T-helper 17 cell (primary cell): ENCODE measurements at regions not wholly inside any gene's neighbourhood (a gene's known extent, or its start where the extent isn't known, plus 50 kb on each side); places are given as distances from the start of the nearest gene placed in this dataset.

Source experiments
- ATAC-seq: fragments of 150-1000 bp; cut with Tn5 transposase; 2 replicates; pipeline ENCODE4 v1.10.0; 2021; ENCODE audit warnings: mild to moderate bottlenecking, moderate library complexity
- DNase-seq, 3 donors: peaks; one replicate each; pipeline versions ENCODE4 v3.0.0 to v3.0.0-alpha.2; 2020 to 2021
- H3K9me3 ChIP-seq: one replicate; pipeline ENCODE4 v1.7.0; 2013; ENCODE audit warnings: low read length, mild to moderate bottlenecking; ENCODE audit not compliant: control insufficient read depth, poor library complexity, severe bottlenecking
- H3K27ac Mint-ChIP-seq: one replicate; pipeline ENCODE4 v1.8.0; 2022; ENCODE audit warnings: mild to moderate bottlenecking, moderate library complexity, mixed read lengths
- H3K27me3 Mint-ChIP-seq: one replicate; pipeline ENCODE4 v1.8.0; 2022; ENCODE audit warnings: mixed read lengths
- H3K36me3 Mint-ChIP-seq: one replicate; pipeline ENCODE4 v1.8.0; 2022; ENCODE audit warnings: low read depth, mixed read lengths
- H3K4me1 Mint-ChIP-seq: one replicate; pipeline ENCODE4 v1.8.0; 2022; ENCODE audit warnings: mild to moderate bottlenecking, mixed read lengths
- H3K4me3 Mint-ChIP-seq: one replicate; pipeline ENCODE4 v1.8.0; 2022; ENCODE audit warnings: mild to moderate bottlenecking, moderate library complexity, mixed read lengths

DNA sequence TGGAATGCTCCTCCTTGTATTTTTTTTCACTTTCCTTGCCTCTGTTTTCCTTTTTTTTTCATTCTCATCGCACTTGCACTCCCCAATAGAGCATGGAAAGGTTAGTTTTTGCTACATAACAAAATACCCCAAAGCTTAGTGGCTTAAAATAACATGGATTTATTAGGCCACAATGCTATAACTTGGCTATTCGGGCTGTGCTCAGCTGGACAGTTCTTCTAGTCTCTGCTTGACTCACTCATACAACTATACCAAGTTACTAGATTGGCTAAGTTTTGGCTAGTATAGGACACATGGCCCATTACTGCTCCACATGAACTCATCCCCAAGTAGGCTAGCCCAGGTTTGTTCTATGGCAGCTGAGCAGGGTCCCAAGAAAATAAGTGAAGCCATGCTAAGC is 94.5 kb upstream of the ANKEF1 start:
- Mint-ChIP-seq H3K27me3 (peaks cover 11% of the 10 kb centered on the region), H3K36me3 (peaks cover 2% of the 10 kb centered on the region), H3K4me3 (no peak overlapping the region), H3K4me1 (no peaks in the 10 kb centered on the region), H3K27ac (no peak overlapping the region)
- ATAC-seq (no peak), DNase-seq (no peak)
- no peaks in the 10 kb centered on the region for H3K9me3 ChIP-seq

DNA sequence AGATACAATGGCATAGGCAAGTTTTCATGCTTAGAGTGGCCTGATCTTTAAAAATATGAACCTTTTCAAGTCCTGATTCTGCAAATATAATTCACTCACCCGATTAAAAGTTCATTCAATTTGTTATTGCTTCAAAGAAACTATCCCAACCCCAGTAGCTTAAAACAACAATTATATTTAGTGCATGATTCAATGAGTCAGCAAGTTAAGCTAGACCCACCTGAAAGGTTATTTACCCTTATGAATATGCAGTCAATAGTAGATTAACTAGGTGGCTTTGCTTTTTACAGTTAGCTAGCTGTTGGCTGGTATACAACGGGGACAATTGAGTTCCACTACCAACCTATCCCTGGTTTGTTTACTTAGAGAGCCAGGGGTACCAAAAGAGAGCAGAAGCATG is 95.6 kb upstream of the ANKEF1 start:
- no peaks in the 10 kb centered on the region for H3K9me3 ChIP-seq
- no peak overlapping the region for H3K27ac Mint-ChIP-seq
- H3K36me3 Mint-ChIP-seq = peaks cover 2% of the 10 kb centered on the region
- DNase-seq (no peak), ATAC-seq (no peak)
- H3K4me1 Mint-ChIP-seq = no peaks in the 10 kb centered on the region
- peaks cover 10% of the 10 kb centered on the region for H3K27me3 Mint-ChIP-seq
- no peak overlapping the region for H3K4me3 Mint-ChIP-seq

DNA sequence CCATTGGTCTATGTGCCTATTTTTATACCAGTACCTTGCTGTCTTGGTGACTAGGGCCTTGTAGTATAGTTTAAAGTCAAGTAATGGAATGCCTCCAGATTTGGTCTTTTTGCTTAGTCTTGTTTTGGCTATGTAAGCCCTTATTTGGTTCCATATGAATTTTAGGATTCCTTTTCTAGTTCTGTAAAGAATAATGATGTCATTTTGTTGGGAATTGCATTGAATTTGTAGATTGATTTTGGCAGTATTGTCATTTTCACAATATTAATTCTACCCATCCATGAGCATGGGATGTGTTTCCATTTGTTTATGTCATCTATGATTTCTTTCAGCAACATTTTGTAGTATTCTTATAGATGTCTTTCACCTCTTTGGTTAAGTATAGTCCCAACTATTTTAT is 96.4 kb upstream of the PAK5 start:
- Mint-ChIP-seq H3K36me3 (peaks cover 2% of the 10 kb centered on the region), H3K4me1 (no peaks in the 10 kb centered on the region), H3K27me3 (peaks cover 12% of the 10 kb centered on the region), H3K27ac (no peak overlapping the region), H3K4me3 (no peak overlapping the region)
- ATAC-seq (no peak), DNase-seq (no peak)
- H3K9me3 ChIP-seq = no peaks in the 10 kb centered on the region

DNA sequence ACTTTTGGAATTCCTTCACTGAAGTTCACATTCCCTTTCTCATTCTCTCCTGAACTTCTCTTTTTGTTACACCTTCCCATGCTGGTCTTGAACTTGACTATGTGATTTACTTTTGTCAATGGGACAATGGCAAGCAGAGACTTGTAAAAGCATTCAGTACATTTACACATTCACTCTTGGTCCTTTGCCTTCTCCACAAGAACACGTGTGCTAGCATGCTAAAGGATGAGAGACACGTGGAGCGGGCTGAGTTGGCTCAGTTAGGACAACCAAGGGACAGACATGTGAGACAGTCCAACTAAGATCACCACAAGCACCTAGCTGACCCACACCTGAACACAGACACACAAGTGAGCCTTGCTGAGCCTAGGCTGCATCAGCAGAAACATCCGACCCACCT is 91.3 kb upstream of the PAK5 start:
- no peak for DNase-seq
- no peaks in the 10 kb centered on the region for H3K36me3 Mint-ChIP-seq
- H3K27me3 Mint-ChIP-seq = peaks cover 9% of the 10 kb centered on the region
- H3K27ac Mint-ChIP-seq = no peak overlapping the region
- no peaks in the 10 kb centered on the region for H3K4me1 Mint-ChIP-seq
- ATAC-seq = no peak
- no peak overlapping the region for H3K4me3 Mint-ChIP-seq
- no peaks in the 10 kb centered on the region for H3K9me3 ChIP-seq

DNA sequence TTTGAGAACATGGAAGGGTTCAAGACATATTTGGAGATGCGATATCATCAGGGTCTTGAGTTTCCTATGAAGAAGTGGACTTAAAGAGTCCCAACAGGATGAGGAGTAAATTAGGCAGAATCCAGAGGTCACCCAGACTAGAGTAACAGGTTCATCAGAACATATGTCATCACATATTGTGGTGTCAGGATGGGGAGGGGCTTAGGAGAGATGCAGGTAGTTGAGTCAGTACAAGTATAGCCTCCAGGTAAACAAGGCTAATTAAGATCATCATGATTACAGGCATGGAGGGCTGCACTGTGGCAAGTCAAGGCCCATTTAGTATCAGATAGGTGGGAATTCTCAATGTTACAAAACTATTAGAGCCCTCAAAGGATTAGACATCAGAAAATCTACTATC is 90.1 kb upstream of the PAK5 start:
- H3K27ac Mint-ChIP-seq = no peak overlapping the region
- no peaks in the 10 kb centered on the region for H3K9me3 ChIP-seq
- no peak overlapping the region for H3K4me3 Mint-ChIP-seq
- DNase-seq (no peak), ATAC-seq (no peak)
- no peaks in the 10 kb centered on the region for H3K4me1 Mint-ChIP-seq
- H3K27me3 Mint-ChIP-seq = peaks cover 9% of the 10 kb centered on the region
- H3K36me3 Mint-ChIP-seq = no peaks in the 10 kb centered on the region

DNA sequence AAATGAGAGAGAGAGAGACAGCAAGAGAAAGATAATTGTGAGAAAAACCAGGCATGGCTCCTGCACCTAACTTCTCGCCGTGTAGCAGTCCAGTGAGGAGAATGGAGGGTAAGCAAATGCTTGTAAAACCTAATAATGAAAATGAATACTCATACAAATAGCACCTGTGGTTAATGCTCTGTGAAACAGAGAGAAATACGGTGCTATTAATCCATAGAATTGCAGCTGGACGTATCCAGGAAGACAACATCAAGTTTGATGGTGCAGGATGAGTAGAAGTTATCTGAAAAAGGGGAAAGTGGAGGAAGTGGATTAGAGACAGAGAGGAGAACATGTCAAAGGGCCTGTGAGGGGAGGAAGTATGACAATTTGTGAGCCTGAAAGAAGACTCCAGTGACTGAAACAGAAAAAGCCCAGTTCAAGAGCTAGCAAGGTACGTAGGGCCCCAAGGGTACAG is 89.4 kb upstream of the PAK5 start:
- ATAC-seq (no peak), DNase-seq (no peak)
- H3K27me3 Mint-ChIP-seq = peaks cover 9% of the 10 kb centered on the region
- no peaks in the 10 kb centered on the region for H3K36me3 Mint-ChIP-seq
- H3K4me3 Mint-ChIP-seq = no peak overlapping the region
- no peak overlapping the region for H3K27ac Mint-ChIP-seq
- H3K9me3 ChIP-seq = no peaks in the 10 kb centered on the region
- no peaks in the 10 kb centered on the region for H3K4me1 Mint-ChIP-seq

DNA sequence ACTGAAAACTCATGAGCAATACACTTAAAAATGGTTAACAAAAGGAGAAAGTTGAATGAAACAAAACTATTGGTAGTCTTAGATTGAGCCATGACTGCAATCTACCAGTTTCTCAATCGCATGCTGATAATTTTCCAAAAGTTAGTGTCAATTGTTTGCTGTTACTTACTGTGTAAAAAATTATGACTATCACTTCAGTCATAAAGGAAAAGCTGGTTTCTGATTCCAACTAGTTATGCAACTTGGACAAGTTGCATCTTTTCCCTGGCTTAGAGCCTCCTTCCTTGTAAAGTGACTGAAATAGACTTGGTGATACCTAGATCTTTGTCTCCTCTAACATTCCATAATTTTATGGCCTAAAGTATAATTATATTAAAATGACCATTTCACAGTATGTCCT is 88.3 kb upstream of the PAK5 start:
- H3K9me3 ChIP-seq = no peaks in the 10 kb centered on the region
- Mint-ChIP-seq H3K4me3 (no peak overlapping the region), H3K36me3 (no peaks in the 10 kb centered on the region), H3K27ac (no peak overlapping the region), H3K4me1 (no peaks in the 10 kb centered on the region), H3K27me3 (peaks cover 9% of the 10 kb centered on the region)
- no peak for DNase-seq
- no peak for ATAC-seq

DNA sequence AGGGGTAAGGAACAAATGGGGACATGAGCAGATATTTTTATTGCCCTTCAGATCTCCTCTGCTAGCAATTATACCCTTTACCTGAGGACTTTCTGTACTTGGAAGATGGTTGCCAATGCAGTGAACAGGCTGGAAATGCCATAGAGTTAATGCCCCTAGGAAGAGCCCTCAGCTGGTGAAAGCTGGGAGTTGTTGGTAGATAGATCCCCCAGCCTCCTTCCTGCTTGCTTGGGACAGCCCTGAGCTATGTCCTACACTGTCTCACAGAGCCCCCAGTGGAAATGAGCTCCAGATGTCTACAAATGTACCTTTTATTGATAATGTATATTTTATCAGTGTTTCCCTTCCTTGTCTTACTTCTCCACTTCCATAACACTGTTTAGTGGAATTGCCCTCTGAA is 87.6 kb upstream of the PAK5 start:
- H3K4me3 Mint-ChIP-seq = no peak overlapping the region
- no peaks in the 10 kb centered on the region for H3K9me3 ChIP-seq
- ATAC-seq = no peak

DNA sequence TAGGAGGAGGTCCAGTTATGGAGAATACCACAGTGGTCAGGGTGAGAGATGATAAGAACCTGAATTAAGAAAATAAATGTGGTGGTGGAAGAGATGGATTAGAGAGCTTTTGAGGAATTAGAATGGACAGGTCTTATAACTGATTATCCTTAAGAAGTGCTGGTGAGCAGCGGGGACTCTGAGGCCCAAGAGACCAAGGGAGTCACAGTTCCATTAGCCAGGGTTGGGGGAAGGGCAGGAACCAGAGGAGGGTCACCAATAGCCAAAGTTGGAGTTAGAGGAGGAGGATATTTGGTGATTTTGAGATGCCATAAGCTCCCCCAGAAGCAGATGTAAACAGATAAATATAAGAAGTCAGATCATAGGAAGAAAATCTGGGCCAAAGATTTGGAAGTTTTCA is 87.1 kb upstream of the PAK5 start:
- DNase-seq = no peak
- H3K36me3 Mint-ChIP-seq = no peaks in the 10 kb centered on the region
- H3K27ac Mint-ChIP-seq = no peak overlapping the region
- peaks cover 9% of the 10 kb centered on the region for H3K27me3 Mint-ChIP-seq
- no peak overlapping the region for H3K4me3 Mint-ChIP-seq
- no peaks in the 10 kb centered on the region for H3K4me1 Mint-ChIP-seq
- ATAC-seq = no peak
- no peaks in the 10 kb centered on the region for H3K9me3 ChIP-seq

More for the DNA sequence above, 87.6 kb upstream of the PAK5 start:
- no peaks in the 10 kb centered on the region for H3K36me3 Mint-ChIP-seq
- peaks cover 9% of the 10 kb centered on the region for H3K27me3 Mint-ChIP-seq
- no peaks in the 10 kb centered on the region for H3K4me1 Mint-ChIP-seq
- H3K27ac Mint-ChIP-seq = no peak overlapping the region
- no peak for DNase-seq

DNA sequence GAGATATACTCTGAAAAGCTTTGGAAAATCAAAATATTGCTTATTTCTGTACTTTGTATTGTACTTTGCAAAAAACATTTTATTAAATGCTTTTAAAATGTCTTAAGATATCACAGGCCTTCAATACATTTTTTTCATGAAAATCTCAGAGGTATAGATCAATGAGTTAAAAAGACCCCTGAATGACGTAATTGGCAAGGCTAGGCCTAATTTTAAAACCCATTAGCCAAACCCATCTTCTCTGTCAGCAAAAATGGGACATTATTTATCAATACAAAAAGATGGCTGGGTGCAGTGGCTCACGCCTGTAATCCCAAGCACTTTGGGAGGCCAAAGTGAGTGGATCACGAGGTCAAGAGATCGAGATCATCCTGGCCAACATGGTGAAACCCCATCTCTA is 84.8 kb upstream of the PAK5 start:
- Mint-ChIP-seq H3K27me3 (no peaks in the 10 kb centered on the region), H3K4me1 (no peaks in the 10 kb centered on the region), H3K36me3 (no peaks in the 10 kb centered on the region), H3K27ac (no peak overlapping the region), H3K4me3 (no peak overlapping the region)
- no peak for DNase-seq
- no peaks in the 10 kb centered on the region for H3K9me3 ChIP-seq
- no peak for ATAC-seq

DNA sequence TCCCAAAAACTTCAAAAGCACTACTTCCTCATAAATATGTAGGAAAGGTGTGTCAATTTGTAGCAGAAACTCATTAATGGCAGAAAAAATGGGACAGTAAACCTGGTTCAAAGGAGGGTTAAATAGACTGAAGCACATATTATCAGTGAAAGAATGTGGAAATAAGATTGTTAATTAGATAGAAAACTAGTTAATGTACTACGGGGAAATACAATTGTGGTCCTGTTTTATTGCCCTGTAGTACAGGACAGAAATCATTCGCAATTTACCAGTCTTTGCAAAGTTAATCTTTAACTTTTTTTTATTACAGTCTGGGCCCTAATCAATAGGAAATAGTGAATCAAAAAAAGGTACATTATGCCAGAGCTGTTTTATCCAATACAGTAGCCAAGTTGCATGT is 82.0 kb upstream of the PAK5 start:
- no peak for ATAC-seq
- H3K27me3 Mint-ChIP-seq = no peaks in the 10 kb centered on the region
- no peak for DNase-seq
- H3K36me3 Mint-ChIP-seq = no peaks in the 10 kb centered on the region
- no peaks in the 10 kb centered on the region for H3K9me3 ChIP-seq
- H3K4me3 Mint-ChIP-seq = no peak overlapping the region
- no peak overlapping the region for H3K27ac Mint-ChIP-seq
- no peaks in the 10 kb centered on the region for H3K4me1 Mint-ChIP-seq

DNA sequence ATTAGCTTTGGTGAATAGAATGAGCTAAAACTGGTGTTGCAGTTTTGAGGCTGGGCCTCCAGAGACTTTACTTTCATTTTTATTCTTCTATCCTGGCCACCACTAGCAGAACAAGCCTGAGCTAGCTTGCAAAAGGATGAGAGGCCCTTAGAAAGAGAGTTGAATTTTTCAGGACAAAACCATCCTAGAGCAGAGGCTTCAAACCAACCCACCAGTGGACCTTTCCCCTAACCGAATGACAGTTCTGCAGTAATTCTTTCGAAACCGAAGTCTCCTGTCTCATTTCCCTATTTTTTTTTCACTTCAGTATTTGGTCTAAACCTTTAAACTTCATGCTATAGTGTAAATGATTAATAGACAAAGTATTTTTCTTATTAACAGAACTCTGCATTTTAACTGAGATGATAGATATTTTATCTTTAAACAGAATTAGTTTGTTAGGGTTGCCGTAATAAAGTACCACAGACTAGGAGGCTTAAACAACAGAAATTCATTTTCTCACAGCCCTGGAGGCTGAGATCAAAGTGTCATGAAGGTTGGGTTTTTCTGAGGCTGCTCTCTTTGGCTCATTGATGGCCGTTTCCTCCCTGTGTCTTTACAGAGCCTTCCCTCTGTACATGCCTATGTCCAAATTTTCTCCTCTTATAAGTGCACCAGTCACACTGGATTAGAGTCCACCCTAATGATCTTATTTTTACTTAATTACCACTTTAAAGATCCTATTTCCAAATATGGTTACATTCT is 80.6 kb upstream of the PAK5 start:
- no peaks in the 10 kb centered on the region for H3K36me3 Mint-ChIP-seq
- H3K9me3 ChIP-seq = no peaks in the 10 kb centered on the region
- no peaks in the 10 kb centered on the region for H3K4me1 Mint-ChIP-seq
- no peak for ATAC-seq
- H3K4me3 Mint-ChIP-seq = no peak overlapping the region
- no peak overlapping the region for H3K27ac Mint-ChIP-seq
- DNase-seq = no peak
- H3K27me3 Mint-ChIP-seq = no peaks in the 10 kb centered on the region

DNA sequence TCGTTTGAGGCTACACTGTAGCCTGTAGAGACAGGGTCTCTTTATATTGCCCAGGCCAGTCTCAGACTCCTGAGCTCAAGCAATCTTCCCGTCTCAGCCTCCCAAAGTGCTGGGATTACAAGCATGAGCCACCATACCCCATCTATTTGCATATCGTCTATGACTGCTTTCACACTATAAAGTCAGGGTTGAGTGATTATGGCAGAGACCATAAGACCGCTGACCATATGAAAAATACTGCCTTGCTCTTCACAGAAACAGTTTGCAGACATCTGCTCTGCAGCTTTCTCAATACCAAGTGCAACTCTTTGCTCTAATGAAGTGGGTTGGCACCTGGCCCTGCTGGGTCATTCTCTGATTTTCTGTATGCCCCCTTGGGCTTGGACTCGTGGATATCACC is 79.5 kb upstream of the PAK5 start:
- ATAC-seq = no peak
- DNase-seq = no peak
- Mint-ChIP-seq H3K36me3 (no peaks in the 10 kb centered on the region), H3K4me1 (no peaks in the 10 kb centered on the region), H3K27me3 (no peaks in the 10 kb centered on the region), H3K4me3 (no peak overlapping the region), H3K27ac (no peak overlapping the region)
- no peaks in the 10 kb centered on the region for H3K9me3 ChIP-seq

DNA sequence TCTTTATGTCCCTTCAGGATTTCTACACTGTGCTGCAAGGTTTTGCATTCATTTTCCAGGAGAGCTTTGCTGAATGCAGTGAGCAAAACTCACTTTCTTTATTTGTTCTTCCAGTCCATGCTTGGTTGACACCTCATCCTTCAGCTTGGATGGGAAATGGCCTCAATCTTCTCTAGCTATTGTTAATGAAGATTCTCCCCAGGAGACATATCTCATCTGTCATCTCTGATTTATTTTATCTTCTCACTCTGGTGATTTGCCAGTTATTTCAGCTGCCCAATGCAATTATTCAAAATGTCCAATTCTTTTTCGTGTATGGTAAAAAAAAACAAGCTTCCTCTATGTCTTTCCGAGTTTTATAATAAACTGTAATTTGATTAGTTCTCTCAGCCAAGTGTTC is 77.9 kb upstream of the PAK5 start:
- no peak overlapping the region for H3K4me3 Mint-ChIP-seq
- no peak for ATAC-seq
- peaks cover 6% of the 10 kb centered on the region for H3K27me3 Mint-ChIP-seq
- no peak overlapping the region for H3K27ac Mint-ChIP-seq
- no peak for DNase-seq
- H3K4me1 Mint-ChIP-seq = no peaks in the 10 kb centered on the region
- no peaks in the 10 kb centered on the region for H3K9me3 ChIP-seq
- no peaks in the 10 kb centered on the region for H3K36me3 Mint-ChIP-seq
